HG03520 (cell line): ENCODE measurements at regions not wholly inside any gene's neighbourhood (a gene's known extent, or its start where the extent isn't known, plus 50 kb on each side); places are given as distances from the start of the nearest gene placed in this dataset.
"Not testable (repeated sequence)": the region's sequence is repeated elsewhere in the genome, so short reads cannot be mapped to it uniquely, and the experiment has no call there.

ENCODE experiments used
- ATAC-seq: cut with Tn5 transposase; IDR thresholded peaks from one replicate; pipeline ENCODE4 v1.9.1; 2021; ENCODE audit warnings: mild to moderate bottlenecking, moderate library complexity; ENCODE audit not compliant: unreplicated experiment

- ATAC-seq, result no peak
Measured at GRCh38 chr7:113320419-113320818, 202.1 kb upstream of the SMIM30 start.

DNA sequence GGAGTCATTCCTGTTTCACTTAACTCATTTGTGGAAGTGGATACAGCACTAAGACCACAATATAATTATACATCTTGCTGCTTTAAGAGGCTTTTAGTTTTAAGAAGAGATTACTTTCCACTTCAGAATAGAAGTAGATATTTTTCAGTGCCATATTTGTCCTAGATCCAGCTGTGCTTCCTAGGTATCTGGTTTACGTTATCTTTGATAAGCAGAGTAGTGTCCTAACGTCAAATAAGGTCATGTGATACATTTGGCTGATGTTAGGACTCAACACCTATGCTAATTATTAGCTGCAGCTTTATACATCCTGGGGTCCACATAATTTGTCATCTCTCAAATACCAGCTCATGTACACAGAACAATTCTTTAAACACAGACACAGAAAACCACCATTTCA is 196.2 kb upstream of the SMIM30 start:
- no peak for ATAC-seq

GRCh38 chr7:113308399-113308798 is 190.0 kb upstream of the SMIM30 start:
- no peak for ATAC-seq

DNA sequence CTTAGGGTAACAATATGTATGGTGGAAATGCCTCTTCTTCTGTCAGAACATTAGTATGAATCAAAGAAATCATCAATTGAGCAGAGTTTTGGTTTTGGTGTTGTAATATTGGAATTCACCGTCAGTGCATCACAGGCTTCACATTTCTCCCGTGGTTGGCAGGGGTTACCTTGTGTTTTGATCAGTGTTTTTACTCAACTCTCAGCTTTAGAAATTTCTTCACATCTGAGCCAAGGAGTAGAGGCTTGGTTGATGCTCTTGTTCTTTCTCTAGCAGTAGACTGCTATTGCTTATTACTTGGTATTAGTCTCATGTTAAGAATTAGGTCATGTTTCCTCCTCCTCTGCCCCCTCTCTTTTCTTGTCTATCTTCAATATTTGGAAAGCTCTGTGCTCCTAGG is 188.8 kb upstream of the SMIM30 start:
- no peak for ATAC-seq

DNA sequence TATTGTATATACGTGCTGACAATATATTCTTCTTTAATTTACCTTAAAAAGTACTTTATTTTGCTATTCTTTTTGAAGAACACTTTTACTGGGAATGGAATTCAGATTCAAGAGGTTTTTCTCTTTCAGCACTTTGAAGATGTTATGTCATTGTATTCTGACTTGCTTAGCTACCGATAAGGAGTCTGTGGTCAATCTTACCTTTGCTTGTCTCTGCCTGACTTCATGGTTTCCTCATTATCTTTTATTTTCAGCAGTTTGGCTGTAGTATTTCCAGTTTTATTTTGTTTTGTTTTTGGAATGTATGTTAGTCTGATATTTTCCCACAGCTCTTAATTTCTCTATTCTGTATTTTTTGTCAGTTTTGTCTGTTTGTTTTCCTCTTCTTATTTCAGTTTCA is 187.9 kb upstream of the SMIM30 start:
- no peak for ATAC-seq

GRCh38 chr7:113304104-113304503 is 185.8 kb upstream of the SMIM30 start:
- no peak for ATAC-seq

- ATAC-seq, result not testable (repeated sequence)
Measured at GRCh38 chr7:113303388-113303787, 185.0 kb upstream of the SMIM30 start.

- no peak for ATAC-seq
Measured at GRCh38 chr7:113301983-113302382, 183.6 kb upstream of the SMIM30 start.

GRCh38 chr7:113301141-113301540 is 182.8 kb upstream of the SMIM30 start:
- no peak for ATAC-seq

DNA sequence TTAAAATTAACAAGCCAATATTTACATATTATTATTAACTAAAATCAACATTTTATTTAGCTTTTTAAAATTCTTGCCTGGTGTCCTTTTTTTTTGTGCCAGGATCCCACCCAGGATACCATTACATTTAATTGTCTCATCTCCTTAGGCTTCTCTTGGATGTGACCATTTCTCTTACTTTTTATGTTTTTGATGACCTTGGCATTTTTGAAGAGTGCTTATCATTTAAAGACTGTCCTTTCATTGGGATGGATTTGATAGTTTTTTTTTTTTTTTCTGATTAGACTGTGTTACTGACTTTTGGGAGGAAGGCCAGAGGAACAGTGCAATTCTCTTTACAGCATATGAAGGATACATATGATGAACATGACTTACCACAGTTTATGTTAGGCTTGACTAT is 181.4 kb upstream of the SMIM30 start:
- ATAC-seq, result no peak

GRCh38 chr7:113298501-113298900 is 180.1 kb upstream of the SMIM30 start:
- no peak for ATAC-seq

DNA sequence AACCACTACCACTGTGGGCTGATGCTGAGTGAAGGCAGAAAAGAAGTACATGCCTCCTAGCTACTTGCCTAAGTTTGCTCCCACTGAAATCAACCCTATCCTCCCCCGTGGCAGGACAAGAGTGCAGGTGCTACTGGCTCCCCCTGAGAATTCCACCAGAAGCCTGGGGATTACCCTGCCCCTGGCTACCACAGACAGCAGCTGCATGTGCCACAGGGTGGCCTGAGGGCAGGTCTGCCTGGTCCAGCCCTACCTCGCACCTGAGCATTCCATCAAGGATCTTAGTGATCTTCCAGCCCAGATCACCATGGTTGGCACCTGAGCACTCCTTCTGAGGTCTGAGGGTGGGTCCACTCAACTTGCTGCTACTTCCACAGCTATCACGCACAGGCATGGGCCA is 176.4 kb upstream of the SMIM30 start:
- no peak for ATAC-seq

- no peak for ATAC-seq
Measured at GRCh38 chr7:113292105-113292504, 173.8 kb upstream of the SMIM30 start.

GRCh38 chr7:113291058-113291457 is 172.7 kb upstream of the SMIM30 start:
- ATAC-seq, result no peak

DNA sequence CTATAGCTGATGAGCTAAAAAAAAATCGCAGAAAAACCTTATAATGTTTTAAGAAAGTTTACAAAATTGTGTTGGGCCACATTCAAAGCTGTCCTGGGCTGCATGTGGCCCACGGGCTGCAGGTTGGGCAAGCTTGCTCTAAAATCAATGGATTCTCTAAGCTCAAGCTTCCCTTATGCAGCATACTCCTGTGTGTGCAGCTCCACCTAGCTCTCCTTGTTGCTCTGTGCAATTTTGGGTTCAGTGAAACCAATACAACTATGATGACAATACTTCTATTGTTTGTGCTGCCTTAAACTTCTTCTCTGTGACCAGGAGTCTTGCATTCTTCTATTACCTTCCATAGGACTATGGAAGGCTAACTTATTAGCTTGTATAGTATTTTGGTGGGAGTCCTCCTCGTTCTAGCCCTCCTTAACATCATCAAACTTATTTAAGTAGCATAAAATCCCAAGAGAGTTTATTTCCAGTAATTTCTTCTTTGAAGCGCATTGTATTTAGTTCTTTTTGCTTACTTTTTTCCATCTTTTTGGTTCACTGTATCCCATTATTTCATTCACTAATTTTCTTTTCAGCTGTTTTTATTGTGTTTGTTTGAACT is 170.9 kb upstream of the SMIM30 start:
- ATAC-seq, result peak; percentile 64

DNA sequence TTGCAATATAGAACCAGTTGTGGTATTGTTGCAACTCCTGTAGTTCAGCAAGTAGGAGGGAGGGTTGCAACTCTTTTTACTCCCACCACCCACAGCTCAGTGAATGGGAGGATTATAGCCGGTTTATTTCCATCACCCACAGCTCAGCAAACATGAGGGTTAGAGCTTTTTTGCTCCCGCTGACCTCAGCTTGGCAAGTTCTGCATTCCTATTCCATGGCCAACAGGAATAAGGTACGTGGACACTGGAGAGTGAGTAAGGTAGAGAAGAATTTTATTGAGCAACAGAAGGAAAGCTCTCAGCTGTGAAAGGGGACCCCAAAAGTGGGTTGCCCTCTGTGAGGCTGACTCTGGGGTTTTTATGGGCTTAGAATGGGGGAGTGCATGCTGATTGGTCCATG is 167.1 kb upstream of the SMIM30 start:
- ATAC-seq, result no peak

DNA sequence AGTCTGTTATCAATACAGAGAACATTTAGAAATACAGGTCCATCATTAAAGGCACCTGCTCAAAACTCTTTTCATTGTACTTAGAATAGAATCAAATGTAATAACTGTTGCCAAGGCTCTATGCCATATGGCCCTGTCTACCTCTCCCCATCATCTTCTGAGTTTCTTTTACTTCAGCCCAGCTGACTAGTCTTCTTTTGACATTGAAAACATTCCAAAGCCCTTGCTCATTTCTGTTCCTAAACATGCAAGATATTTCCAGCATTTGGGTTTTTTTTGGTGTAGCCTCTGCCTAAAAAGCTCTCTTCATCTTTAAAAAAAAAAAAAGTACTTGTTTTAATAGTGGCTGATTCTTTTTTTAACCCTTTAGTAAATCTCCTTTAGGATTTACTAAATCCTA is 165.5 kb upstream of the SMIM30 start:
- ATAC-seq, result no peak

DNA sequence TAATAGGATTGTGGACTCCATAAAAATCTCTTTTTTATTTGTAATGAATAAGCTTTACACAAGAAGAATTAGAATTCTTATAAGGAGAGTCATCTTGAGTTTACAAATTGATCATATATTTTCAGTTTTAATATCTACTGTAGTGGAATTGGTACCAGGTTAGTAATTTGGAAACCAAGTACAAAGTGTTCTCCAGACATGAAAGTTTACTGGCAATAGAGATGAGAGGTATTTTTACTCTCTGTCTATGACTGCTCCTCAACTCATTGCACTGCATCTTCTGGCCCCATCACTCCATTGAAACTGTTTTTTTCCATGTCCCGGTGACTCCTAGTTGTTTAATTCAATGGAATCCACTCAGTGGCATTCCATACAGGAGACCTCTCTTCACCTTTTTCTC is 164.5 kb upstream of the SMIM30 start:
- ATAC-seq, result no peak

GRCh38 chr7:113281223-113281622 is 162.9 kb upstream of the SMIM30 start:
- ATAC-seq, result no peak

DNA sequence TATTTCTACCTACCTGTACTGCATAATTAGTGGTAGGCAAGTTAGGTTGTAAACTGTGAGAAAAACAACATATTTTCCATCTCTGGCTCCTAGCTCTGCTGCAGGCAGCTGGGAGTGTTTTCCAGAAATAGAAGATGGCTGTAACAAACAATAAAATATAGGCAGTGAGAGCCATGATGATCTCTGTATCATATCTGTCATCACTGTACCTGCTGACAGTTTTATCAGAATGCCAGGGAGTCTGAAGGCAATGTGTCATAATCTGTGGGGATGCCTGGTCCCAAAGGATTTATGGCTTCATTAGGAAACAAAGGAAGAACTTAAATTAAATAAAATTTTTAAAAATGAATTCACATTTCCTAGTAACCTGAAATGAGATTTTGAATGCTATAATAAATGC is 160.9 kb upstream of the SMIM30 start:
- ATAC-seq, result no peak

DNA sequence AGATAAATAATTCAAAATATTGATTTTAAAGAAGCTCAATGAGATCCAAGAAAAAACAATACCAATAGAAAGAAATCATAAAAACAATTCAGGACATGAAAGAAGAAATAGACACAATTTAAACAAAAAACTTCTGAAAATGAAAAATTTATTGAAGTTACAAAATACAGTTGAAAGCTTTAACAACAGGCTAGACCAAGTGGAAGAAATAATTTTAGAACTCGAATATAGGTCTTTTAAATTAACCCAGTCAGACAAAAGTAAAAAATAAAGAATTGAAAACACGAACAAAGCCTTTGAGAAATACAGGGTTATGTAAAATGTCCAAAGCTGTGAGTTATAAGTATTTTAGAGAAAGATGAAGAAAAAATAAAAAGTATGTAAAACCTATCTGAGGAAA is 152.4 kb upstream of the SMIM30 start:
- ATAC-seq, result no peak

DNA sequence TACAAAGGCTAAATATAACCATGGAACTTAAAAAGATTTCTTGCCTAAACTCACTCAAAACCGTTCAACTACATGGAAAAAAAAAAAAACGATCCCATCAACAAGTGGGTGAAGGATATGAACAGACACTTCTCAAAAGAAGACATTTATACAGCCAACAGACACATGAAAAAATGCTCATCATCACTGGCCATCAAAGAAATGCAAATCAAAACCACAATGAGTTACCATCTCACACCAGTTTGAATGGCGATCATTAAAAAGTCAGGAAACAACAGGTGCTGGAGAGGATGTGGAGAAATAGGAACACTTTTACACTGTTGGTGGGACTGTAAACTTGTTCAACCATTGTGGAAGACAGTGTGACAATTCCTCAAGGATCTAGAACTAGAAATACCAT is 151.2 kb upstream of the SMIM30 start:
- not testable (repeated sequence) for ATAC-seq

- no peak for ATAC-seq
Measured at GRCh38 chr7:113268757-113269156, 150.4 kb upstream of the SMIM30 start.

GRCh38 chr7:113267885-113268284 is 149.5 kb upstream of the SMIM30 start:
- ATAC-seq, result no peak
